Kidney (tissue), 13 donors: ENCODE measurements at regions not wholly inside any gene's neighbourhood (a gene's known extent, or its start where the extent isn't known, plus 50 kb on each side); places are given as distances from the start of the nearest gene placed in this dataset.
"Not testable (repeated sequence)": the region's sequence is repeated elsewhere in the genome, so short reads cannot be mapped to it uniquely, and the experiment has no call there.

ENCODE experiments used
- DNase-seq, 5 donors: peaks; one replicate each; pipeline ENCODE4 v3.0.0-alpha.2; 2013 to 2020
- FAIRE-seq: peaks from 2 replicates; lab custom pipeline; 2012; peaks lifted over from hg19 to GRCh38; lab: Jason Lieb, UNC
- H3K27ac ChIP-seq, 2 donors: one replicate each; pipeline ENCODE4 v1.7.0; 2013; ENCODE audit warnings: low read depth in 2 of 2, low read length in 2 of 2, inconsistent platforms in 1 of 2
- H3K27me3 ChIP-seq: one replicate; pipeline ENCODE4 v1.7.1; 2013; ENCODE audit warnings: low read length, inconsistent platforms; ENCODE audit not compliant: control insufficient read depth, insufficient read depth
- H3K36me3 ChIP-seq, 3 donors: one replicate each; pipeline versions ENCODE4 v1.7.0 to v1.7.1; 2013; ENCODE audit warnings: low read length in 3 of 3, control low read depth in 1 of 3, inconsistent platforms in 1 of 3; ENCODE audit not compliant: insufficient read depth in 3 of 3, control insufficient read depth in 2 of 3
- H3K4me1 ChIP-seq, 3 donors: one replicate each; pipeline versions ENCODE4 v1.7.0 to v1.7.1; 2013; ENCODE audit warnings: low read length in 3 of 3, inconsistent platforms in 1 of 3, low read depth in 1 of 3; ENCODE audit not compliant: control insufficient read depth in 2 of 3, insufficient read depth in 2 of 3
- H3K4me3 ChIP-seq, 3 donors: one replicate each; pipeline versions ENCODE4 v1.7.0 to v1.8.1; 2013; ENCODE audit warnings: low read length in 3 of 3, control low read depth in 1 of 3, inconsistent platforms in 1 of 3
- H3K9ac ChIP-seq, 3 donors: one replicate each; pipeline versions ENCODE4 v1.7.0 to v1.7.1; 2013; ENCODE audit warnings: low read length in 3 of 3, control low read depth in 1 of 3, inconsistent platforms in 1 of 3
- H3K9me3 ChIP-seq, 3 donors: one replicate each; pipeline versions ENCODE4 v1.7.0 to v1.7.1; 2013; ENCODE audit warnings: low read length in 3 of 3, control low read depth in 1 of 3, inconsistent platforms in 1 of 3; ENCODE audit not compliant: control insufficient read depth in 2 of 3, insufficient read depth in 1 of 3
- intact Hi-C: fragments of 100-400 bp; cut with DNase I; formaldehyde crosslinking; loops from one replicate; pipeline ENCODE4 v1.11.1; 2022
- TF ChIP-seq, protein P1 (sequence below): IDR thresholded peaks from 3 replicates; pipeline ENCODE4 v1.5.1; 2012; ENCODE audit warnings: mild to moderate bottlenecking, moderate library complexity, borderline replicate concordance; ENCODE audit not compliant: insufficient read depth; ENCODE audit errors: extremely low read depth
- donor health status: control.
- donor health status: control.
- donor health status: control.
- donor health status: control.
- donor health status: control.
- donor health status: DM: yes; HTN: yes; CAD: no.
- donor health status: Normal renal cell carcinoma (clear cell type).

DNA sequence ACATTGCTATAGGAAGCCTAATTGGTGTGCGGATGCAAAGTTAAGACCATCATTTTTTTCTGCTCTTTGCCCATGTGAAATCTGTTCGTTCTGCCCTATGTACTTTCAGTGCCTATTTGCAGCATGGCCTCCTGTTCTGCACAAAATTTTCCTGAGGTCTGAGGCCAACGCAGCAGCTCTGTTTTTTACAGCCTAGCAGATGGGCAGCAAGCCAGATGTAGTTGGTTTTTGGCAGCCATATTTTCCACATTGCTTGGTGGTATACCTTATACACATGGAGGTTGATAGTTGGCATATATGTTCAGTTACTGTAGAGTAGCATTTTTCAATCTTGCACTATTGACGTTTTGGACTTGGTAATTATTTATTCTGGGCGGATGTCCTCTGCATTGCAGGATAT is 133.5 kb upstream of the MRPS30 start:
- Histone ChIP-seq H3K27ac (no peak overlapping the region), H3K4me3 (no peak overlapping the region), H3K36me3 (no peaks in the 10 kb centered on the region), H3K9me3 (no peaks in the 10 kb centered on the region), H3K9ac (no peak overlapping the region), H3K27me3 (no peaks in the 10 kb centered on the region), H3K4me1 (no peaks in the 10 kb centered on the region)
- TF ChIP-seq, protein P1, sequence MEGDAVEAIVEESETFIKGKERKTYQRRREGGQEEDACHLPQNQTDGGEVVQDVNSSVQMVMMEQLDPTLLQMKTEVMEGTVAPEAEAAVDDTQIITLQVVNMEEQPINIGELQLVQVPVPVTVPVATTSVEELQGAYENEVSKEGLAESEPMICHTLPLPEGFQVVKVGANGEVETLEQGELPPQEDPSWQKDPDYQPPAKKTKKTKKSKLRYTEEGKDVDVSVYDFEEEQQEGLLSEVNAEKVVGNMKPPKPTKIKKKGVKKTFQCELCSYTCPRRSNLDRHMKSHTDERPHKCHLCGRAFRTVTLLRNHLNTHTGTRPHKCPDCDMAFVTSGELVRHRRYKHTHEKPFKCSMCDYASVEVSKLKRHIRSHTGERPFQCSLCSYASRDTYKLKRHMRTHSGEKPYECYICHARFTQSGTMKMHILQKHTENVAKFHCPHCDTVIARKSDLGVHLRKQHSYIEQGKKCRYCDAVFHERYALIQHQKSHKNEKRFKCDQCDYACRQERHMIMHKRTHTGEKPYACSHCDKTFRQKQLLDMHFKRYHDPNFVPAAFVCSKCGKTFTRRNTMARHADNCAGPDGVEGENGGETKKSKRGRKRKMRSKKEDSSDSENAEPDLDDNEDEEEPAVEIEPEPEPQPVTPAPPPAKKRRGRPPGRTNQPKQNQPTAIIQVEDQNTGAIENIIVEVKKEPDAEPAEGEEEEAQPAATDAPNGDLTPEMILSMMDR, result no peak
- FAIRE-seq (no peak), DNase-seq (no peak)
- intact Hi-C loops, result no loop called here

DNA sequence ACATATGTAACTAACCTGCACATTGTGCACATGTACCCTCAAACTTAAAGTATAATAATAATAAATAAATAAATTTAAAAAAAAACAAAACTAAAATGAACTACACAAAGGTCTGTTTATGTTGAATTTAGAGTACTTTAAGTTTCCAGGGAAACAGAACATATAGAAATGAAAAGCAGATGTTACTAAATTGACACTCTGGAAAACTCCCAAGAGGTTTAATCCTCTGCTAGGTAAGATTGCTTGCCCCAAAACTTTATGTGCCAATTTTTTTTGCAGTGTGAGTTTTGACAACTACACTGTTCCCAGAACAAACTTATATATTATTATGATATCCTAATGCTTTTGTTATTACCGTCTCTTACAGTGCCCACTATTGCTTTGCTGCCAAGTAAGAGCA is 134.3 kb upstream of the MRPS30 start:
- DNase-seq, result no peak
- FAIRE-seq, result no peak
- no peak overlapping the region for H3K27ac ChIP-seq
- intact Hi-C loops, result no loop called here
- no peaks in the 10 kb centered on the region for H3K36me3 ChIP-seq
- H3K9ac ChIP-seq, result no peak overlapping the region
- no peaks in the 10 kb centered on the region for H3K4me1 ChIP-seq
- TF ChIP-seq, protein P1, result no peak
- no peaks in the 10 kb centered on the region for H3K9me3 ChIP-seq
- H3K4me3 ChIP-seq, result no peak overlapping the region
- no peaks in the 10 kb centered on the region for H3K27me3 ChIP-seq

DNA sequence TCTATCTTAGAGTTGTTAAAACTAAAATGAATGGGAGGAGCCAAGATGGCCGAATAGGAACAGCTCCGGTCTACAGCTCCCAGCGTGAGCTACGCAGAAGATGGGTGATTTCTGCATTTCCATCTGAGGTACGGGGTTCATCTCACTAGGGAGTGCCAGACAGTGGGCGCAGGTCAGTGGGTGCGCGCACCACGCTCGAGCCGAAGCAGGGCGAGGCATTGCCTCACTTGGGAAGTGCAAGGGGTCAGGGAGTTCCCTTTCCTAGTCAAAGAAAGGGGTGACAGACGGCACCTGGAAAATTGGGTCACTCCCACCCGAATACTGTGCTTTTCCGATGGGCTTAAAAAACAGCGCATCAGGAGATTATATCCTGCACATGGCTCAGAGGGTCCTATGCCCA is 140.3 kb upstream of the MRPS30 start:
- H3K9ac ChIP-seq, H3K4me3 ChIP-seq, H3K9me3 ChIP-seq, FAIRE-seq, H3K27me3 ChIP-seq, H3K4me1 ChIP-seq, DNase-seq, H3K27ac ChIP-seq, intact Hi-C loops, H3K36me3 ChIP-seq: not testable (repeated sequence)

DNA sequence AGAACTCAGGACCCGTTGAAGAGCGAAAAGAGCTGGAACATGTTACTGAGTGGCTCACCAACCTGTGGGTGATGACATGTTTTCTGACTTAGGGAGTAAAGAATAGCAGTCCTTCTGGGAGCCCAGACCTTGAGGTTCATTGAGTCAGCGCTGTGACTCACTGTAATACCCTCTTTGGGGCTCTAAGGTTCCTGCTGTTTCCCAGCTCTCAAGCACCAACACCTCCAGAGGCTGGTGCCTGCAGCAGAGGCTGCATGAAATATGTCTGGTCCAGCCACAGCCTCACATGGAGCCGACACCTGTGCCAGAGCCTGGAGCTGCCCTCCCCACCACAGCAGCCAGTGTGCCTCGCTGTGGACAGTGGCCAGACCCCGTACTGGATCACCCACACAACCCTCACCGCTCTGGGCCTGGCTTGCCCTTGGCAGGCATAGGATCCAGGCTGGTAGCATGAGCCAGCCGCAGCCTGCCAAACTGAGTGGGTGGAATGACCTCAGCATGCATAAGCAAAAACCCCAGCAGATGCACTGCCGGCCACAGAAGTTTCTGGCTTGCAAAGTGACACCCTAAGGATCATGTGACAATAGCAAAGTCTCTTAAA is 143.5 kb upstream of the MRPS30 start:
- no peak for DNase-seq
- intact Hi-C loops, result no loop called here

More for the DNA sequence above, 143.5 kb upstream of the MRPS30 start:
- FAIRE-seq, result no peak
- Histone ChIP-seq H3K9ac (no peak overlapping the region), H3K4me1 (no peaks in the 10 kb centered on the region), H3K36me3 (no peaks in the 10 kb centered on the region), H3K4me3 (no peak overlapping the region), H3K27ac (no peak overlapping the region), H3K27me3 (no peaks in the 10 kb centered on the region), H3K9me3 (no peaks in the 10 kb centered on the region)
- TF ChIP-seq, protein P1, result no peak
